Left ventricle myocardium inferior (tissue), 1 donor: ENCODE measurements at regions not wholly inside any gene's neighbourhood (a gene's known extent, or its start where the extent isn't known, plus 50 kb on each side); places are given as distances from the start of the nearest gene placed in this dataset.
"Not testable (repeated sequence)": the region's sequence is repeated elsewhere in the genome, so short reads cannot be mapped to it uniquely, and the experiment has no call there.

ENCODE experiments used
- DNase-seq: peaks from one replicate; pipeline ENCODE4 v3.0.0-alpha.2; 2020
- H3K27ac ChIP-seq: fragments of 200-600 bp; replicated peaks from 2 replicates; pipeline ENCODE4 v1.8.0; 2021
- H3K27me3 ChIP-seq: fragments of 200-600 bp; 2 replicates; pipeline ENCODE4 v1.8.0; 2021; ENCODE audit warnings: low read depth
- H3K36me3 ChIP-seq: fragments of 200-600 bp; 2 replicates; pipeline ENCODE4 v1.8.0; 2021
- H3K4me1 ChIP-seq: fragments of 200-600 bp; 2 replicates; pipeline ENCODE4 v1.8.0; 2021
- H3K4me3 ChIP-seq: fragments of 200-600 bp; 2 replicates; pipeline ENCODE4 v1.8.0; 2021; ENCODE audit warnings: mild to moderate bottlenecking, moderate library complexity
- H3K9me3 ChIP-seq: fragments of 200-600 bp; replicated peaks from 2 replicates; pipeline ENCODE4 v1.8.0; 2021
- intact Hi-C: fragments of 100-400 bp; cut with micrococcal nuclease; formaldehyde crosslinking; loops from one replicate; pipeline ENCODE4 v1.11.0; 2022
- TF ChIP-seq, protein P1 (sequence below): fragments of 200-600 bp; IDR thresholded peaks from 2 replicates; pipeline ENCODE4 v1.8.0; 2021; ENCODE audit warnings: antibody characterized with exemption, mild to moderate bottlenecking, borderline replicate concordance
- donor health status: DM: no; HTN: yes; CAD: no; lungs with severe emphysema.

DNA sequence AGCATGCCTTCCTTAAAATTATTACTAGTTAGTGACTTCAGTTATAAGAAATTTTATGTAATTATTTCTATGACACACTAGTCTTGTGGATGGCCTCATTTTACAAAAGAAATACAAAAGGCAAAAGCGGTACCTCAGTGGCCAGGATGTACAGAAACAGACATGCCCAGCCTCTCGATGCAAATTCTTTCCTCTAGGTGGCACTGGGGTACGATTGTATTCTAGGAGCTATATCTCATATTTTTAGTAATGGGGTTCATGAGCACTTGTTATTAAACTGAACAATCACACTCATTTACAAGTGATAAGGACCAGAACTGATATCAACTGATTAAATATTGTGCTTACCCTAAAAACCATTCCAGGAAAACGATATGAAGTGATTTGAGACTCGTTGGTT, 59.8 kb downstream of the SOD2 start:
- Histone ChIP-seq H3K27ac (no peak overlapping the region), H3K27me3 (no peaks in the 10 kb centered on the region), H3K36me3 (peaks cover 8% of the 10 kb centered on the region), H3K4me1 (no peaks in the 10 kb centered on the region), H3K4me3 (no peak overlapping the region), H3K9me3 (peaks cover 5% of the 10 kb centered on the region)
- DNase-seq, result no peak
- intact Hi-C loops, result no loop called here
- TF ChIP-seq, protein P1, sequence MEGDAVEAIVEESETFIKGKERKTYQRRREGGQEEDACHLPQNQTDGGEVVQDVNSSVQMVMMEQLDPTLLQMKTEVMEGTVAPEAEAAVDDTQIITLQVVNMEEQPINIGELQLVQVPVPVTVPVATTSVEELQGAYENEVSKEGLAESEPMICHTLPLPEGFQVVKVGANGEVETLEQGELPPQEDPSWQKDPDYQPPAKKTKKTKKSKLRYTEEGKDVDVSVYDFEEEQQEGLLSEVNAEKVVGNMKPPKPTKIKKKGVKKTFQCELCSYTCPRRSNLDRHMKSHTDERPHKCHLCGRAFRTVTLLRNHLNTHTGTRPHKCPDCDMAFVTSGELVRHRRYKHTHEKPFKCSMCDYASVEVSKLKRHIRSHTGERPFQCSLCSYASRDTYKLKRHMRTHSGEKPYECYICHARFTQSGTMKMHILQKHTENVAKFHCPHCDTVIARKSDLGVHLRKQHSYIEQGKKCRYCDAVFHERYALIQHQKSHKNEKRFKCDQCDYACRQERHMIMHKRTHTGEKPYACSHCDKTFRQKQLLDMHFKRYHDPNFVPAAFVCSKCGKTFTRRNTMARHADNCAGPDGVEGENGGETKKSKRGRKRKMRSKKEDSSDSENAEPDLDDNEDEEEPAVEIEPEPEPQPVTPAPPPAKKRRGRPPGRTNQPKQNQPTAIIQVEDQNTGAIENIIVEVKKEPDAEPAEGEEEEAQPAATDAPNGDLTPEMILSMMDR, result peak; percentile 32

DNA sequence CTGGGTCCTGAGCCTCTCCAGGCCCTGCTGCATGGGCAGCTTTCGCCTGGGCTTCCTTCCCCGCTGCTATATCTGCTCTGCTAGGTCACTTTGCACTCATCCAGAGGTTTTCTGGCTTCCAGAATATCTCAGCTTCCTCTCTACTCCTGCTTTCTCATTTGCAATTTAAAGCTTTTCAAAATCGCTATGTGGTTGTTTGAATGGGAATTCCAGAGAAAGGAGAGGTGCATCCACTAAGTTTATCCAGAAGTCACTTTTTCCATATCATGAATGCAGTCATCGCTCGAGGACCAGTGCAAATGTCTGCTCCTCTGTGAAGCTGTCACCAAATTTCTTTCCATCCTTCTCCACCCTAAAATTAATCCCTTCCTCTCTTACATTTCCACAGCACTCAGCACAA, 61.2 kb downstream of the SOD2 start:
- no peak overlapping the region for H3K27ac ChIP-seq
- TF ChIP-seq, protein P1, result no peak
- no peaks in the 10 kb centered on the region for H3K9me3 ChIP-seq
- DNase-seq, result no peak
- H3K27me3 ChIP-seq, result no peaks in the 10 kb centered on the region
- H3K4me1 ChIP-seq, result no peaks in the 10 kb centered on the region
- intact Hi-C loops, result no loop called here
- H3K4me3 ChIP-seq, result no peak overlapping the region
- H3K36me3 ChIP-seq, result peaks cover 8% of the 10 kb centered on the region

DNA sequence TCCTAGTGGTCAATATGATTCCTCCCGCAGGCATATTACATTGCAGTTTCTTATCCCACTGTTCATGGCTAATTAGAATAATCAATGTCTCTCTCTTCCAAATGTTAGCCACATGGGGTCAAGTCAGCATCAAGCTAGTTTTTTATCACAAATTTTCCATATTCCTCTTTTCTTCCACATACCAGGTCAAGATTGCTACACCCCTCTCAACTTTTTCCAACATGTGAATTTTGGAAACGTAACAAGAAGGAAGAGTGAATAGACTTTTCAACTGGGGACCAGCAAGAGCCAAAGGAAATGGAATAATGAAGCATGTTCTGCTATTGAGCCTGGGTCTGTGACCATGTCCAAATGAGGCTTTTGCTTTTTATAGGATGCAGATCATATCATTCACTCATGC, 65.1 kb downstream of the SOD2 start:
- intact Hi-C loops, result no loop called here
- no peak for DNase-seq
- TF ChIP-seq, protein P1, result no peak
- Histone ChIP-seq H3K27ac (no peak overlapping the region), H3K36me3 (peaks cover 8% of the 10 kb centered on the region), H3K27me3 (no peaks in the 10 kb centered on the region), H3K4me3 (no peak overlapping the region), H3K4me1 (no peaks in the 10 kb centered on the region), H3K9me3 (no peaks in the 10 kb centered on the region)

DNA sequence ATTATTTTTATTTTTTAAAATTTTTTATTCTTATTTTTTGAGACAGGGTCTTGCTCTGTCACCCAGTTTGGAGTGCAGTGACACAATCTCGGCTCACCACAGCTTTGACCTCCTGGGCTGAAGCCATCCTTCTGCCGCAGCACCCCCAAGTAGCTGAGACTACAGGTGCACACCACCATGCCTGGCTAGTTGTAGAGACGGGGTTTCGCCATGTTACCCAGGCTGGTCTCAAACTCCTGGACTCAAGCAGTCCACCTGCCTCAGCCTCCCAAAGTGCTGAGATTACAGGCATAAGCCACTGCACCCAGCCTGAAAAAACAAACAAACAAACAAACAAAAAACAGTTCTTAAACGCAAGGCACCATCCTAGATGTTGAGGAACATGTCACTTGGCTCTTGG, 66.5 kb downstream of the SOD2 start:
- H3K27me3 ChIP-seq, DNase-seq, H3K4me3 ChIP-seq, H3K4me1 ChIP-seq, H3K36me3 ChIP-seq, H3K9me3 ChIP-seq, intact Hi-C loops, H3K27ac ChIP-seq: not testable (repeated sequence)

DNA sequence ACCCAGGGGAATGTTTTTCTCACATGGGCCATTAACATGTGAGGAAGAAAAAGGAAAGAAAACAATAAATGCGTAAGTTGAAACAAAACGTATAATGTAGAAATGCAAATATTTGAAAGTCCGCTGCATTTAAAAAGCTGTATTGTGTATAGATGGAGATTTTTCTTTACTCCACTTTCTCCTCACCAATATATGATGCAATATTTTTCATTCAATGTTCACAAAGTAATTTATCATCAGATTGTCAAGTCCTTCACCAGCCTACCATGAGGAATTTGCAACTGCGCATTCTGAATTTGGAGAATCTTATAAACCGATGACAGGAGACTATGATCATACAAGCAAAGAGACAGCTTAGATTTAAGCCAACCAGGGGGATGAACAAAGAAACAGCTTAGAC, 69.9 kb downstream of the SOD2 start:
- no peak for DNase-seq
- Histone ChIP-seq H3K4me3 (no peak overlapping the region), H3K27ac (no peak overlapping the region), H3K9me3 (peaks cover 6% of the 10 kb centered on the region), H3K27me3 (no peaks in the 10 kb centered on the region), H3K36me3 (no peaks in the 10 kb centered on the region), H3K4me1 (no peaks in the 10 kb centered on the region)
- intact Hi-C loops, result no loop called here
- TF ChIP-seq, protein P1, result no peak

DNA sequence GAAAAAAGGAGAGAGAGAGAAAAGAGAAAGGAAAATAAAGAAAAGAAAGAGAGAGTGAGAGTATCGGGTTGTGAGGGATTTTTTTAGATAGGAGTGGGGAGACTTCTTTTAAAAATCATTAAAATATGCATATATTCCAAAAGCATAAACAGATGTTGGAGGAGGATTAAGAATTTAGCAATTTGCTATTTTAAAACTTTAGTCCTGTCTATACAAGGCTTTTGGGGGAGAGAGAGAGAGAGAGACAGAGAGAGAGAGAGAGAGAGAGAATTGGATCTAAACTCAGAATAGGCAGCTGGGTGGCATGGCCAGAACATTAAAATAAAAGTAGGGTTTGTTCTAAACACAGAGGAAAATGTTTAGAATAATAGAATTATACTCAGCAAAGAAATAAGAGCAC, 72.1 kb downstream of the SOD2 start:
- TF ChIP-seq, protein P1, result no peak
- no peak overlapping the region for H3K4me3 ChIP-seq
- H3K36me3 ChIP-seq, result peaks cover 11% of the 10 kb centered on the region
- H3K27ac ChIP-seq, result no peak overlapping the region
- intact Hi-C loops, result no loop called here
- no peaks in the 10 kb centered on the region for H3K4me1 ChIP-seq
- peaks cover 25% of the 10 kb centered on the region for H3K9me3 ChIP-seq
- DNase-seq, result no peak
- no peaks in the 10 kb centered on the region for H3K27me3 ChIP-seq
